Esophagus squamous epithelium (tissue), 4 donors: ENCODE measurements at regions not wholly inside any gene's neighbourhood (a gene's known extent, or its start where the extent isn't known, plus 50 kb on each side); places are given as distances from the start of the nearest gene placed in this dataset.

Experiments
- POLR2A ChIP-seq, 4 donors: fragments of 450-650 bp; IDR thresholded peaks; one replicate each; pipeline ENCODE4 v1.6.1; 2017; ENCODE audit warnings: antibody characterized with exemption in 4 of 4, mild to moderate bottlenecking in 4 of 4, moderate library complexity in 3 of 4
- TF ChIP-seq, protein P1 (sequence below), 6 experiments: fragments of 450-650 bp in 4 of 6; fragments of 200-600 bp in 2 of 6; sonication (generic) in 2 of 6; IDR thresholded peaks; one replicate each; pipeline ENCODE4 v1.5.1; 2016 to 2019; ENCODE audit warnings: antibody characterized with exemption in 6 of 6, mild to moderate bottlenecking in 4 of 6, moderate library complexity in 4 of 6

DNA sequence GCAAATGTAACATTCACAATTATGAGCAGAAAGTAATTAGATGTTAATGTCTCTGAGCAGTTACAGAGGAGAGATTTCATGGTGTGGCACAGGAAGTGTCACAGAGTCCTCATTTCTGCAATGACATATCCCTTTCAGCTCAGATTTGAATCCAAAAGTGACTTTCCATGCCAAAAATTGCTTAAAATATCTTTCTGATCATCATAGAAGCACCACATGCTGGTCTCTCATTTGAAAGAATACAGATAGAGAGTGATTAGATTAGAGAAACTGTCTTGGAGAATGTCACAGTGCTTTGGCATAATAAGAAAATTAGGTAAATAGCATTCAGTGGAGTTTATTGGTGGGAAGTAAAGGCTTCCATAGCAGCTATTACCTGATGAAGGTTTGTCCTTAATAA lies 383.4 kb upstream of the CDH2 start:
- TF ChIP-seq POLR2A (IDR thresholded peaks at IDR 0.05) = no peak
- TF ChIP-seq, protein P1, sequence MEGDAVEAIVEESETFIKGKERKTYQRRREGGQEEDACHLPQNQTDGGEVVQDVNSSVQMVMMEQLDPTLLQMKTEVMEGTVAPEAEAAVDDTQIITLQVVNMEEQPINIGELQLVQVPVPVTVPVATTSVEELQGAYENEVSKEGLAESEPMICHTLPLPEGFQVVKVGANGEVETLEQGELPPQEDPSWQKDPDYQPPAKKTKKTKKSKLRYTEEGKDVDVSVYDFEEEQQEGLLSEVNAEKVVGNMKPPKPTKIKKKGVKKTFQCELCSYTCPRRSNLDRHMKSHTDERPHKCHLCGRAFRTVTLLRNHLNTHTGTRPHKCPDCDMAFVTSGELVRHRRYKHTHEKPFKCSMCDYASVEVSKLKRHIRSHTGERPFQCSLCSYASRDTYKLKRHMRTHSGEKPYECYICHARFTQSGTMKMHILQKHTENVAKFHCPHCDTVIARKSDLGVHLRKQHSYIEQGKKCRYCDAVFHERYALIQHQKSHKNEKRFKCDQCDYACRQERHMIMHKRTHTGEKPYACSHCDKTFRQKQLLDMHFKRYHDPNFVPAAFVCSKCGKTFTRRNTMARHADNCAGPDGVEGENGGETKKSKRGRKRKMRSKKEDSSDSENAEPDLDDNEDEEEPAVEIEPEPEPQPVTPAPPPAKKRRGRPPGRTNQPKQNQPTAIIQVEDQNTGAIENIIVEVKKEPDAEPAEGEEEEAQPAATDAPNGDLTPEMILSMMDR (IDR thresholded peaks at IDR 0.05) = no peak
